A549 (cell line): ENCODE measurements at regions not wholly inside any gene's neighbourhood (a gene's known extent, or its start where the extent isn't known, plus 50 kb on each side); places are given as distances from the start of the nearest gene placed in this dataset.

Experiments
- ATAC-seq, 2 experiments: fragments of 200-7000 bp in 1 of 2; fragments of >200 bp in 1 of 2; cut with Nextera tagmentation in 1 of 2; cut with Tn5 transposase in 1 of 2; 3 replicates each; pipeline versions ENCODE4 v1.8.0 to v1.9.1; 2018 to 2020; ENCODE audit warnings: mild to moderate bottlenecking in 1 of 2, moderate library complexity in 1 of 2
- CTCF ChIA-PET: fragments of 300-600 bp; sonication (Branson Sonifier 250); formaldehyde crosslinking; extraction: SDS; loops from one replicate; lab custom pipeline; 2021; ENCODE audit warnings: antibody characterized with exemption, inconsistent platforms; lab: Yijun Ruan, JAX
- POLR2A ChIA-PET: fragments of 350-600 bp; formaldehyde crosslinking; extraction: SDS; loops from one replicate; lab custom pipeline; 2021; ENCODE audit warnings: antibody characterized with exemption, inconsistent platforms; lab: Yijun Ruan, JAX
- DNase-seq, 2 experiments: peaks; one replicate each; pipeline versions ENCODE4 v3.0.0 to v3.0.0-alpha.2; 2011 to 2016; ENCODE audit warnings: low read depth in 1 of 2, low spot score in 1 of 2
- FAIRE-seq: peaks from 2 replicates; lab custom pipeline; 2011; peaks lifted over from hg19 to GRCh38; lab: Jason Lieb, UNC
- H3K27ac ChIP-seq, 2 experiments: fragments of >200 bp; sonication (Bioruptor Twin); formaldehyde crosslinking; 3 replicates each; pipeline ENCODE4 v1.5.1; 2016 to 2017
- H3K4me1 ChIP-seq: fragments of >200 bp; sonication (Bioruptor Twin); formaldehyde crosslinking; 3 replicates; pipeline ENCODE4 v1.6.1; 2016
- H3K4me2 ChIP-seq: fragments of >200 bp; sonication (Bioruptor Twin); formaldehyde crosslinking; 3 replicates; pipeline ENCODE4 v1.6.1; 2016
- H3K4me3 ChIP-seq: fragments of >200 bp; sonication (Bioruptor Twin); formaldehyde crosslinking; 3 replicates; pipeline ENCODE4 v1.5.1; 2016
- H3K9me3 ChIP-seq: fragments of >200 bp; sonication (Bioruptor Twin); formaldehyde crosslinking; 3 replicates; pipeline ENCODE4 v1.6.1; 2016
- ATOH8 ChIP-seq: fragments of 250-450 bp; sonication (Bioruptor Pico); IDR thresholded peaks from 2 replicates; pipeline ENCODE4 v1.5.0; 2020; ENCODE audit warnings: low read depth, mild to moderate bottlenecking, moderate library complexity
- CTCF ChIP-seq: fragments of >200 bp; sonication (Bioruptor Twin); formaldehyde crosslinking; IDR thresholded peaks from 3 replicates; pipeline ENCODE4 v1.5.1; 2016
- EHF ChIP-seq: fragments of 250-450 bp; sonication (Bioruptor Pico); IDR thresholded peaks from 2 replicates; pipeline ENCODE4 v1.5.0; 2020; ENCODE audit warnings: mild to moderate bottlenecking
- EHMT2 ChIP-seq: fragments of 200-600 bp; sonication (generic); IDR thresholded peaks from 2 replicates; pipeline ENCODE4 v1.6.1; 2016; ENCODE audit warnings: antibody characterized with exemption, low read depth, mild to moderate bottlenecking, moderate library complexity
- ESRRA ChIP-seq: fragments of 150-350 bp; IDR thresholded peaks from 2 replicates; pipeline ENCODE4 v1.6.1; 2014; ENCODE audit warnings: mild to moderate bottlenecking, low read length, borderline replicate concordance
- FOSL2 ChIP-seq, 2 experiments: fragments of 450-650 bp in 1 of 2; fragments of >200 bp in 1 of 2; sonication (Bioruptor Twin) in 1 of 2; formaldehyde crosslinking; IDR thresholded peaks; 2 replicates each; pipeline versions ENCODE4 v1.5.0 to v1.6.1; 2016 to 2020; ENCODE audit warnings: mild to moderate bottlenecking in 1 of 2, moderate library complexity in 1 of 2
- HOXB5 ChIP-seq: fragments of 250-450 bp; sonication (Bioruptor Pico); IDR thresholded peaks from 2 replicates; pipeline ENCODE4 v1.5.0; 2020; ENCODE audit warnings: mild to moderate bottlenecking, moderate library complexity
- JUN ChIP-seq, 2 experiments: fragments of >200 bp; sonication (Bioruptor Twin); formaldehyde crosslinking; IDR thresholded peaks; 2 replicates in 1 of 2; 3 replicates in 1 of 2; pipeline ENCODE4 v1.6.1; 2016 to 2017
- MAFK ChIP-seq: fragments of 450-650 bp; IDR thresholded peaks from 2 replicates; pipeline ENCODE4 v1.6.1; 2014; ENCODE audit not compliant: partially characterized antibody
- NFE2L2 ChIP-seq: fragments of 150-350 bp; conservative IDR thresholded peaks from 2 replicates; pipeline ENCODE4 v1.6.1; 2014; ENCODE audit warnings: low read length
- NR3C1 ChIP-seq: fragments of >200 bp; sonication (Bioruptor Twin); formaldehyde crosslinking; IDR thresholded peaks from 3 replicates; pipeline ENCODE4 v1.6.1; 2017
- POLR2A ChIP-seq: IDR thresholded peaks from 2 replicates; pipeline ENCODE4 v1.6.1; 2012; ENCODE audit warnings: mild to moderate bottlenecking, low read length
- RARB ChIP-seq: fragments of 250-450 bp; sonication (Bioruptor Pico); IDR thresholded peaks from 2 replicates; pipeline ENCODE4 v1.8.0; 2021; ENCODE audit warnings: mild to moderate bottlenecking, moderate library complexity
- REST ChIP-seq: fragments of 200-600 bp; sonication (generic); IDR thresholded peaks from 2 replicates; pipeline ENCODE4 v1.6.1; 2016; ENCODE audit warnings: antibody characterized with exemption, mild to moderate bottlenecking, moderate library complexity
- SREBF2 ChIP-seq: fragments of 450-650 bp; IDR thresholded peaks from 2 replicates; pipeline ENCODE4 v1.6.1; 2014; ENCODE audit warnings: mild to moderate bottlenecking, moderate library complexity
- ZC3H11A ChIP-seq: fragments of 450-650 bp; IDR thresholded peaks from 2 replicates; pipeline ENCODE4 v1.6.1; 2014; ENCODE audit warnings: antibody characterized with exemption, mild to moderate bottlenecking
- WGBS: methylation state at CpG from one replicate; pipeline ENCODE4 v1.1.6; 2017; ENCODE audit errors: missing lambda C conversion rate; 5-methylcytosine and 5-hydroxymethylcytosine counted together

GRCh38 chr6:4637691-4638433 lies 138.3 kb upstream of the CDYL start:
- POLR2A ChIA-PET, result no interaction called here
- H3K4me1 ChIP-seq, result no peaks in the 10 kb centered on the region
- FAIRE-seq (no peak), ATAC-seq (no peak), DNase-seq (peak in 1 of 2 experiments; percentile 10)
- TF ChIP-seq ATOH8 (CRISPR knock-in tag) (no peak), FOSL2 (IDR thresholded peaks at IDR 0.05) (no peak), FOSL2 (CRISPR knock-in tag; IDR thresholded peaks at IDR 0.05) (peak; percentile 49; the same call in 1 of the 2 replicates), MAFK (no peak), NR3C1 (no peak), SREBF2 (no peak)
- no peaks in the 10 kb centered on the region; the same call in 2 of the 3 replicates for H3K9me3 ChIP-seq
- 72% methylated on average over 4 of the region's 5 CpGs for WGBS
- H3K4me3 ChIP-seq, result no peak overlapping the region
- no peak overlapping the region for H3K27ac ChIP-seq
- no peak overlapping the region for H3K4me2 ChIP-seq
- CTCF ChIA-PET, result no interaction called here

- DNase-seq (no peak), ATAC-seq (no peak)
- Histone ChIP-seq H3K9me3 (no peaks in the 10 kb centered on the region; the same call in 2 of the 3 replicates), H3K27ac (no peak overlapping the region), H3K4me2 (no peak overlapping the region), H3K4me3 (no peak overlapping the region), H3K4me1 (no peaks in the 10 kb centered on the region)
- CTCF ChIA-PET, result interaction anchor here (1.3 kb wide), 1 partner anchor 35 kb away, joined by 7 read pairs; no protein-coding TSS in a partner anchor
- POLR2A ChIA-PET, result no interaction called here
- WGBS, result 26% methylated on average over 2 of the region's 2 CpGs
- no peak for TF ChIP-seq EHMT2
- TF ChIP-seq, all 56 proteins: peak for 0
- no peak for FAIRE-seq
Observed at GRCh38 chr6:4636881-4637224, 139.4 kb upstream of the CDYL start.

GRCh38 chr6:4636191-4636880 lies 139.9 kb upstream of the CDYL start:
- H3K4me3 ChIP-seq, result no peak overlapping the region
- H3K4me1 ChIP-seq, result no peaks in the 10 kb centered on the region
- 91% methylated on average over 14 of the region's 14 CpGs for WGBS
- FAIRE-seq (no peak), DNase-seq (no peak)
- H3K9me3 ChIP-seq, result no peaks in the 10 kb centered on the region; the same call in 2 of the 3 replicates
- H3K4me2 ChIP-seq, result no peak overlapping the region
- CTCF ChIA-PET, result interaction anchor here (1.3 kb wide), 1 partner anchor 35 kb away, joined by 7 read pairs; no protein-coding TSS in a partner anchor
- POLR2A ChIA-PET, result no interaction called here
- TF ChIP-seq ZC3H11A (no peak), JUN (IDR thresholded peaks at IDR 0.05) (no peak), POLR2A (no peak), HOXB5 (CRISPR knock-in tag) (no peak), ESRRA (no peak), CTCF (no peak), EHF (CRISPR knock-in tag) (no peak), NFE2L2 (no peak), REST (no peak), RARB (no peak)
- TF ChIP-seq, all 56 proteins: peak for 0
- no peak for ATAC-seq
- no peak overlapping the region for H3K27ac ChIP-seq
